Heart left ventricle (tissue), 16 donors: ENCODE measurements at regions not wholly inside any gene's neighbourhood (a gene's known extent, or its start where the extent isn't known, plus 50 kb on each side); places are given as distances from the start of the nearest gene placed in this dataset.

Source experiments
- ATAC-seq, 4 donors: fragments of 200-7000 bp; cut with Tn5 transposase; one replicate each; pipeline ENCODE4 v1.9.1; 2020 to 2022; ENCODE audit warnings: moderate library complexity in 4 of 4, mild to moderate bottlenecking in 3 of 4, moderate number of reproducible peaks in 1 of 4
- DNase-seq, 5 donors: peaks; one replicate each; pipeline ENCODE4 v3.0.0-alpha.2; 2020
- H3K27ac ChIP-seq, 12 donors: fragments of 200-600 bp; sonication (generic) in 4 of 12; one replicate each; pipeline versions ENCODE4 v1.5.0 to v1.8.0; 2016 to 2022; ENCODE audit warnings: mild to moderate bottlenecking in 2 of 12
- H3K27me3 ChIP-seq, 9 donors: fragments of 200-600 bp; sonication (generic) in 2 of 9; one replicate each; pipeline versions ENCODE4 v1.5.1 to v1.8.0; 2016 to 2022; ENCODE audit warnings: mild to moderate bottlenecking in 3 of 9
- H3K36me3 ChIP-seq, 9 donors: fragments of 200-600 bp; sonication (generic) in 2 of 9; one replicate each; pipeline versions ENCODE4 v1.5.0 to v1.8.0; 2018 to 2022; ENCODE audit warnings: mild to moderate bottlenecking in 2 of 9
- H3K4me1 ChIP-seq, 12 donors: fragments of 200-600 bp; sonication (generic) in 4 of 12; one replicate each; pipeline versions ENCODE4 v1.5.0 to v1.8.0; 2016 to 2022; ENCODE audit warnings: mild to moderate bottlenecking in 3 of 12
- H3K4me3 ChIP-seq, 12 donors: fragments of 200-600 bp; sonication (generic) in 4 of 12; one replicate each; pipeline versions ENCODE4 v1.5.0 to v1.8.0; 2017 to 2022; ENCODE audit warnings: mild to moderate bottlenecking in 9 of 12, moderate library complexity in 4 of 12
- H3K9me3 ChIP-seq, 12 donors: fragments of 200-600 bp; sonication (generic) in 4 of 12; one replicate each; pipeline versions ENCODE4 v1.5.0 to v1.8.0; 2016 to 2022; ENCODE audit warnings: mild to moderate bottlenecking in 1 of 12
- CTCF ChIP-seq, 12 donors: fragments of 200-600 bp; sonication (generic) in 4 of 12; IDR thresholded peaks; one replicate each; pipeline versions ENCODE4 v1.5.0 to v1.8.0; 2018 to 2022; ENCODE audit warnings: antibody characterized with exemption in 12 of 12, mild to moderate bottlenecking in 5 of 12
- POLR2A ChIP-seq, 2 donors: fragments of 450-650 bp; IDR thresholded peaks; one replicate each; pipeline ENCODE4 v1.6.1; 2017; ENCODE audit warnings: antibody characterized with exemption in 2 of 2, mild to moderate bottlenecking in 2 of 2, moderate library complexity in 2 of 2
- WGBS, 4 donors: extraction: QIAGEN DNeasy Blood & Tissue Kit in 2 of 4; methylation state at CpG; one replicate each; pipeline versions ENCODE4 v1.1.5 to v1.1.7; 2013 to 2018; 5-methylcytosine and 5-hydroxymethylcytosine counted together
- intact Hi-C, 10 donors: fragments of 100-400 bp; cut with DNase I; formaldehyde crosslinking; loops; one replicate each; pipeline versions ENCODE4 v1.11.1 to v1.14.2; 2022
- donor health status: ischemic (EF 13 %, LVEDD 7.1; RV severe dilation, severe dysfunction).
- donor health status: healthy with polysubstance abuse.
- donor health status: DM: no; HTN: yes; CAD: no.
- donor health status: DM: no; HTN: no; CAD: no.
- donor health status: ischemic (EF 25% LVEDD 6.9; RV normal size, moderate dysfunction).
- donor health status: ischemic (EF 25% LVEDD 5.7; RV mildly dilated, moderate dysfunction).
- donor health status: healthy.
- donor health status: DM: yes; HTN: yes; CAD: no.
- donor health status: ischemic (EF 35%, LVEDD 5.7; RV mildly dilated, moderate dysfunction).
- donor health status: nonischemic (EF 11% LVEDD 7.7; RV severe dilation, severe dysfunction).
- donor health status: DM: yes; HTN: yes; CAD: no.
- donor health status: PGD.
- donor health status: ischemic (EF 29% LVEDD 5.4; RV normal size, mild dysfunction).
- donor health status: nonischemic (EF 23%, LVEDD 6.1; RV moderate dilation, normal function).

- H3K4me1 ChIP-seq = peaks cover 0 to 6% (median 0%) of the 10 kb centered on the region in 12 donors
- 78 to 91% (median 86%) methylated on average over 3 of the region's 3 CpGs for WGBS, 4 donors
- H3K27me3 ChIP-seq = no peaks in the 10 kb centered on the region
- DNase-seq (no peak), ATAC-seq (no peak)
- no peak overlapping the region for H3K27ac ChIP-seq
- no peaks in the 10 kb centered on the region for H3K36me3 ChIP-seq
- intact Hi-C loops = no loop called here
- TF ChIP-seq POLR2A (IDR thresholded peaks at IDR 0.05) = no peak
- no peak for TF ChIP-seq CTCF (IDR thresholded peaks at IDR 0.05)
- H3K9me3 ChIP-seq = no peaks in the 10 kb centered on the region
- no peak overlapping the region for H3K4me3 ChIP-seq
These were observed 326.1 kb upstream of the ROPN1 start for GRCh38 chr3:124318014-124318413.

- 65 to 85% (median 80%) methylated on average over 3 of the region's 3 CpGs for WGBS, 4 donors
- ATAC-seq = no peak
- Histone ChIP-seq H3K9me3 (no peaks in the 10 kb centered on the region), H3K4me3 (no peak overlapping the region), H3K27me3 (no peaks in the 10 kb centered on the region), H3K4me1 (peaks cover 0 to 6% (median 0%) of the 10 kb centered on the region in 12 donors), H3K27ac (no peak overlapping the region), H3K36me3 (no peaks in the 10 kb centered on the region)
- intact Hi-C loops = no loop called here
- no peak for DNase-seq
- no peak for TF ChIP-seq POLR2A (IDR thresholded peaks at IDR 0.05)
- no peak for TF ChIP-seq CTCF (IDR thresholded peaks at IDR 0.05)
These were observed 326.7 kb upstream of the ROPN1 start for GRCh38 chr3:124318656-124319055.

- no peak for DNase-seq
- H3K36me3 ChIP-seq = peaks cover 0 to 2% (median 0%) of the 10 kb centered on the region in 9 donors
- H3K9me3 ChIP-seq = no peaks in the 10 kb centered on the region
- H3K4me1 ChIP-seq = peaks cover 0 to 6% (median 0%) of the 10 kb centered on the region in 12 donors
- no peak for ATAC-seq
- no peak overlapping the region for H3K27ac ChIP-seq
- intact Hi-C loops = no loop called here
- H3K27me3 ChIP-seq = no peaks in the 10 kb centered on the region
- H3K4me3 ChIP-seq = no peak overlapping the region
- no peak for TF ChIP-seq POLR2A (IDR thresholded peaks at IDR 0.05)
- no peak for TF ChIP-seq CTCF (IDR thresholded peaks at IDR 0.05)
These were observed 329.1 kb upstream of the ROPN1 start for GRCh38 chr3:124320976-124321375.

- TF ChIP-seq POLR2A (IDR thresholded peaks at IDR 0.05) (no peak), CTCF (IDR thresholded peaks at IDR 0.05) (no peak)
- no peak overlapping the region for H3K27ac ChIP-seq
- no peaks in the 10 kb centered on the region for H3K9me3 ChIP-seq
- H3K36me3 ChIP-seq = peaks cover 0 to 13% (median 0%) of the 10 kb centered on the region in 9 donors
- intact Hi-C loops = no loop called here
- peaks cover 0 to 6% (median 0%) of the 10 kb centered on the region in 12 donors for H3K4me1 ChIP-seq
- no peak for DNase-seq
- H3K4me3 ChIP-seq = no peak overlapping the region
- ATAC-seq = no peak
- WGBS, 4 donors = 85 to 94% (median 90%) methylated on average over 3 of the region's 3 CpGs
- no peaks in the 10 kb centered on the region for H3K27me3 ChIP-seq
These were observed 330.5 kb upstream of the ROPN1 start for GRCh38 chr3:124322309-124322880.
